Kidney (tissue), 13 donors: ENCODE measurements at regions not wholly inside any gene's neighbourhood (a gene's known extent, or its start where the extent isn't known, plus 50 kb on each side); places are given as distances from the start of the nearest gene placed in this dataset.
"Not testable (repeated sequence)": the region's sequence is repeated elsewhere in the genome, so short reads cannot be mapped to it uniquely, and the experiment has no call there.

ENCODE experiments used
- DNase-seq, 5 donors: peaks; one replicate each; pipeline ENCODE4 v3.0.0-alpha.2; 2013 to 2020
- FAIRE-seq: peaks from 2 replicates; lab custom pipeline; 2012; peaks lifted over from hg19 to GRCh38; lab: Jason Lieb, UNC
- H3K27ac ChIP-seq, 2 donors: one replicate each; pipeline ENCODE4 v1.7.0; 2013; ENCODE audit warnings: low read depth in 2 of 2, low read length in 2 of 2, inconsistent platforms in 1 of 2
- H3K27me3 ChIP-seq: one replicate; pipeline ENCODE4 v1.7.1; 2013; ENCODE audit warnings: low read length, inconsistent platforms; ENCODE audit not compliant: control insufficient read depth, insufficient read depth
- H3K36me3 ChIP-seq, 3 donors: one replicate each; pipeline versions ENCODE4 v1.7.0 to v1.7.1; 2013; ENCODE audit warnings: low read length in 3 of 3, control low read depth in 1 of 3, inconsistent platforms in 1 of 3; ENCODE audit not compliant: insufficient read depth in 3 of 3, control insufficient read depth in 2 of 3
- H3K4me1 ChIP-seq, 3 donors: one replicate each; pipeline versions ENCODE4 v1.7.0 to v1.7.1; 2013; ENCODE audit warnings: low read length in 3 of 3, inconsistent platforms in 1 of 3, low read depth in 1 of 3; ENCODE audit not compliant: control insufficient read depth in 2 of 3, insufficient read depth in 2 of 3
- H3K4me3 ChIP-seq, 3 donors: one replicate each; pipeline versions ENCODE4 v1.7.0 to v1.8.1; 2013; ENCODE audit warnings: low read length in 3 of 3, control low read depth in 1 of 3, inconsistent platforms in 1 of 3
- H3K9ac ChIP-seq, 3 donors: one replicate each; pipeline versions ENCODE4 v1.7.0 to v1.7.1; 2013; ENCODE audit warnings: low read length in 3 of 3, control low read depth in 1 of 3, inconsistent platforms in 1 of 3
- H3K9me3 ChIP-seq, 3 donors: one replicate each; pipeline versions ENCODE4 v1.7.0 to v1.7.1; 2013; ENCODE audit warnings: low read length in 3 of 3, control low read depth in 1 of 3, inconsistent platforms in 1 of 3; ENCODE audit not compliant: control insufficient read depth in 2 of 3, insufficient read depth in 1 of 3
- intact Hi-C: fragments of 100-400 bp; cut with DNase I; formaldehyde crosslinking; loops from one replicate; pipeline ENCODE4 v1.11.1; 2022
- TF ChIP-seq, protein P1 (sequence below): IDR thresholded peaks from 3 replicates; pipeline ENCODE4 v1.5.1; 2012; ENCODE audit warnings: mild to moderate bottlenecking, moderate library complexity, borderline replicate concordance; ENCODE audit not compliant: insufficient read depth; ENCODE audit errors: extremely low read depth
- donor health status: control.
- donor health status: control.
- donor health status: control.
- donor health status: control.
- donor health status: control.
- donor health status: DM: yes; HTN: yes; CAD: no.
- donor health status: Normal renal cell carcinoma (clear cell type).

DNA sequence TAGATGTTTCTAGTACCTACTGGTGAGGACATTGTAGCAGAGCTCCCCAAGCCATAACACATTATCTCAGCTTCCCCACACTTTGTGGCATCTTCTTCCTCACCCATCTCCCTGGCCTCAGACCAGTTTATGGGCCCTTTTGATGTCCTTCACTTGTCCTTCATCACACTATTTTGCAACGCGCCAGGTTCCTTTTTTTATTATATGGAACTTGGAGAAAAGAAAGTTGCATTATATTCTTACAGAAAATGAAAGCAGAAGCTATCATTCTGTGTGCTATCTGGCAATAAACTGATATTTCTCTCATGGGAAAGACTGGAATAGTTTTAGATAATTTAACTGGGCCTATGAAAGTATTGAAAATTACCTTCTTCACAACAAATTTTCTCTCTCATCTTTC is 196.9 kb upstream of the ETV3 start:
- DNase-seq (no peak), FAIRE-seq (no peak)
- H3K9me3 ChIP-seq, result no peaks in the 10 kb centered on the region
- intact Hi-C loops, result no loop called here
- H3K9ac ChIP-seq, result no peak overlapping the region
- no peaks in the 10 kb centered on the region for H3K36me3 ChIP-seq
- TF ChIP-seq, protein P1, sequence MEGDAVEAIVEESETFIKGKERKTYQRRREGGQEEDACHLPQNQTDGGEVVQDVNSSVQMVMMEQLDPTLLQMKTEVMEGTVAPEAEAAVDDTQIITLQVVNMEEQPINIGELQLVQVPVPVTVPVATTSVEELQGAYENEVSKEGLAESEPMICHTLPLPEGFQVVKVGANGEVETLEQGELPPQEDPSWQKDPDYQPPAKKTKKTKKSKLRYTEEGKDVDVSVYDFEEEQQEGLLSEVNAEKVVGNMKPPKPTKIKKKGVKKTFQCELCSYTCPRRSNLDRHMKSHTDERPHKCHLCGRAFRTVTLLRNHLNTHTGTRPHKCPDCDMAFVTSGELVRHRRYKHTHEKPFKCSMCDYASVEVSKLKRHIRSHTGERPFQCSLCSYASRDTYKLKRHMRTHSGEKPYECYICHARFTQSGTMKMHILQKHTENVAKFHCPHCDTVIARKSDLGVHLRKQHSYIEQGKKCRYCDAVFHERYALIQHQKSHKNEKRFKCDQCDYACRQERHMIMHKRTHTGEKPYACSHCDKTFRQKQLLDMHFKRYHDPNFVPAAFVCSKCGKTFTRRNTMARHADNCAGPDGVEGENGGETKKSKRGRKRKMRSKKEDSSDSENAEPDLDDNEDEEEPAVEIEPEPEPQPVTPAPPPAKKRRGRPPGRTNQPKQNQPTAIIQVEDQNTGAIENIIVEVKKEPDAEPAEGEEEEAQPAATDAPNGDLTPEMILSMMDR, result no peak
- H3K4me1 ChIP-seq, result no peaks in the 10 kb centered on the region
- H3K27ac ChIP-seq, result no peak overlapping the region
- H3K27me3 ChIP-seq, result no peaks in the 10 kb centered on the region
- no peak overlapping the region for H3K4me3 ChIP-seq

DNA sequence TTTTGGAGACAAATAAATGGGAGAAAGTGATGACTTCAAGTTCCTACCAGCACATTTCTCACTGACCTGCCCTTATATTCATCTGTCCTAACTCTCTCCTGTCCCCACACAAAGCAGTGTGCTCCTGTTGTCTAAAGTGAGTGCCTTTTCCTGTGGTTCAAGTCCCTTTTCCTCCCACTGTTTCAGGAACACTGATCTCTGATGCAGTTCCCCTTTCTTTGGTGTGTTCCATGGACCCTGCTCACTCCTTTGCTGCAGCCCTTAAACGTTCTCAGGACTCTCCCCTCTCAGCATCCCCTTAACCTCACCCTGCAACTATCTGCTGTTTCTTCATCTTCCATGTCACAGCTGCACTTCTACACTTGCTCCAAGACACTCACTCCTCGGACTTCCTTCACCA is 195.8 kb upstream of the ETV3 start:
- no peak overlapping the region for H3K9ac ChIP-seq
- DNase-seq, result no peak
- H3K36me3 ChIP-seq, result no peaks in the 10 kb centered on the region
- H3K27ac ChIP-seq, result no peak overlapping the region
- TF ChIP-seq, protein P1, result no peak
- H3K27me3 ChIP-seq, result no peaks in the 10 kb centered on the region
- no peak for FAIRE-seq
- no peak overlapping the region for H3K4me3 ChIP-seq
- intact Hi-C loops, result no loop called here
- H3K9me3 ChIP-seq, result no peaks in the 10 kb centered on the region
- H3K4me1 ChIP-seq, result no peaks in the 10 kb centered on the region

- H3K27me3 ChIP-seq, DNase-seq, FAIRE-seq, H3K9ac ChIP-seq, H3K36me3 ChIP-seq, H3K4me1 ChIP-seq, H3K27ac ChIP-seq, H3K4me3 ChIP-seq, intact Hi-C loops, H3K9me3 ChIP-seq: not testable (repeated sequence)
Observed at GRCh38 chr1:157330177-157330576, 192.0 kb upstream of the ETV3 start.

GRCh38 chr1:157328120-157328519 is 189.9 kb upstream of the ETV3 start:
- FAIRE-seq, H3K9me3 ChIP-seq, H3K27me3 ChIP-seq: not testable (repeated sequence)

More at GRCh38 chr1:157328120-157328519, 189.9 kb upstream of the ETV3 start:
- DNase-seq, H3K36me3 ChIP-seq, H3K27ac ChIP-seq, H3K4me3 ChIP-seq, H3K4me1 ChIP-seq, H3K9ac ChIP-seq, intact Hi-C loops: not testable (repeated sequence)
